ENCODE measurements at regions not wholly inside any gene's neighbourhood (a gene's known extent, or its start where the extent isn't known, plus 50 kb on each side); places are given as distances from the start of the nearest gene placed in this dataset.

DNA sequence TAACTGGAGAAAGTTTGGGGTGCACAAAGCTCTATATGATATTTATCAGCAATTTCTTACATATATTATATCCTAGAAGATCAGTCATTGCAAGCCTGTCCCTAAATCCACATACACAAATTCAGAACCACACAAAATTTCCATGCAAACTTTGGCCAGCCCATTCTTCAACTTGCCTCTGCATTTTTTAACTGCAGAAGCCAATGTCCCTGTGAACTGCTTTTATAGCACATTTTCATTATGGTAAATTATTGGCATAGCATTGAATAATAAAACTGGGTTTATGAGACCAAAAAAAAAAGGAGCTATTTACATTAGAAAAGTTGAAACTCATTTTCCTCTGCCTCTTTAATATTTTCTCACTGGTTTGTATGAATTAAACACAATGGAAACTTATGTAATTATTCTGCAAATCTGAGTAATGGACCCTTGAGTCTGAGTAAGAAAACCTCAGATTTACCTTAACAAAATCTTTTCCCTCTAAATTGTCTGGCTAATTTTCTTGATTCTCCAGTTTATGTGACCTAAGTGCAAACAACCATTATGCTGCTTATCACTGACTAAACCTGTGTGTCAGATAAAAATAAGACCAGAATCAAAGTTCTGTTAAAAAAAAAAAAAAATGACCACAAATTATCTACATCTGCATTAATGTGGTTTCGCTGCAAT is 398.9 kb downstream of the EFNA5 start:
- Histone ChIP-seq H3K4me1 (ENCODE audit: control insufficient read depth in 1 of 2, insufficient read depth in 1 of 2, low read depth in 1 of 2, low read length in 1 of 2) (no peaks in the 10 kb centered on the region), H3K27ac (no peak overlapping the region), H3K9me3 (no peaks in the 10 kb centered on the region), H3K4me3 (ENCODE audit: low read depth in 1 of 2, low read length in 1 of 2) (no peak overlapping the region), H3K27me3 (no peaks in the 10 kb centered on the region), H3K36me3 (no peaks in the 10 kb centered on the region)
- TF ChIP-seq, protein P1, sequence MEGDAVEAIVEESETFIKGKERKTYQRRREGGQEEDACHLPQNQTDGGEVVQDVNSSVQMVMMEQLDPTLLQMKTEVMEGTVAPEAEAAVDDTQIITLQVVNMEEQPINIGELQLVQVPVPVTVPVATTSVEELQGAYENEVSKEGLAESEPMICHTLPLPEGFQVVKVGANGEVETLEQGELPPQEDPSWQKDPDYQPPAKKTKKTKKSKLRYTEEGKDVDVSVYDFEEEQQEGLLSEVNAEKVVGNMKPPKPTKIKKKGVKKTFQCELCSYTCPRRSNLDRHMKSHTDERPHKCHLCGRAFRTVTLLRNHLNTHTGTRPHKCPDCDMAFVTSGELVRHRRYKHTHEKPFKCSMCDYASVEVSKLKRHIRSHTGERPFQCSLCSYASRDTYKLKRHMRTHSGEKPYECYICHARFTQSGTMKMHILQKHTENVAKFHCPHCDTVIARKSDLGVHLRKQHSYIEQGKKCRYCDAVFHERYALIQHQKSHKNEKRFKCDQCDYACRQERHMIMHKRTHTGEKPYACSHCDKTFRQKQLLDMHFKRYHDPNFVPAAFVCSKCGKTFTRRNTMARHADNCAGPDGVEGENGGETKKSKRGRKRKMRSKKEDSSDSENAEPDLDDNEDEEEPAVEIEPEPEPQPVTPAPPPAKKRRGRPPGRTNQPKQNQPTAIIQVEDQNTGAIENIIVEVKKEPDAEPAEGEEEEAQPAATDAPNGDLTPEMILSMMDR (IDR thresholded peaks at IDR 0.05): no peak

- Histone ChIP-seq H3K4me1 (ENCODE audit: control insufficient read depth in 1 of 2, insufficient read depth in 1 of 2, low read depth in 1 of 2, low read length in 1 of 2) (no peaks in the 10 kb centered on the region), H3K9me3 (no peaks in the 10 kb centered on the region), H3K27ac (no peak overlapping the region), H3K4me3 (ENCODE audit: low read depth in 1 of 2, low read length in 1 of 2) (no peak overlapping the region), H3K36me3 (no peaks in the 10 kb centered on the region), H3K27me3 (no peaks in the 10 kb centered on the region)
- TF ChIP-seq, protein P1 (IDR thresholded peaks at IDR 0.05): no peak
Measured at GRCh38 chr5:107270561-107270960, 400.2 kb downstream of the EFNA5 start.

DNA sequence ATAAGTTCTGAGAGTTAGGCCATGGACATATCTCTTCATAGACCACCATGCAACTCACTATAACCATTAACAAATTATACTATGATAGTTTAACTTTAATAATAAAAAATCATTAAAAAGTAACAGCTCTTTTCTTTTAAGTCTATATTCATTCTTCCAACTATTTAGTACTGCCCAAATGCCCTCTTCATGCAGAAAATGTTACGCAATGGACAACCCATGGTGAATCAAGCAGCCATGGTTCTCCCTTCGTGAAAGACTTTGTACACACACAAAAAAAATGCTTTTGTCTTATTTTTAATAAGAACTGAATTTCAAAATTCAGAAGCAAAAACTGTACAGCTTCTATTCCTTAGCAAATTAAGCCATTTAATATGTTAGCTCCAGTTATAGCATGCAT is 401.1 kb downstream of the EFNA5 start:
- no peaks in the 10 kb centered on the region for H3K4me1 ChIP-seq (ENCODE audit: control insufficient read depth in 1 of 2, insufficient read depth in 1 of 2, low read depth in 1 of 2, low read length in 1 of 2)
- TF ChIP-seq, protein P1 (IDR thresholded peaks at IDR 0.05): no peak
- H3K9me3 ChIP-seq: no peaks in the 10 kb centered on the region
- H3K27ac ChIP-seq: no peak overlapping the region
- no peaks in the 10 kb centered on the region for H3K27me3 ChIP-seq
- no peak overlapping the region for H3K4me3 ChIP-seq (ENCODE audit: low read depth in 1 of 2, low read length in 1 of 2)
- no peaks in the 10 kb centered on the region for H3K36me3 ChIP-seq

- TF ChIP-seq, protein P1 (IDR thresholded peaks at IDR 0.05): no peak
- Histone ChIP-seq H3K27ac (no peak overlapping the region), H3K4me3 (ENCODE audit: low read depth in 1 of 2, low read length in 1 of 2) (no peak overlapping the region), H3K27me3 (no peaks in the 10 kb centered on the region), H3K36me3 (no peaks in the 10 kb centered on the region), H3K4me1 (ENCODE audit: control insufficient read depth in 1 of 2, insufficient read depth in 1 of 2, low read depth in 1 of 2, low read length in 1 of 2) (no peaks in the 10 kb centered on the region), H3K9me3 (no peaks in the 10 kb centered on the region)
Measured at GRCh38 chr5:107269256-107269655, 401.5 kb downstream of the EFNA5 start.

GRCh38 chr5:107268241-107268640 is 402.5 kb downstream of the EFNA5 start:
- Histone ChIP-seq H3K27ac (no peak overlapping the region), H3K4me1 (ENCODE audit: control insufficient read depth in 1 of 2, insufficient read depth in 1 of 2, low read depth in 1 of 2, low read length in 1 of 2) (no peaks in the 10 kb centered on the region), H3K9me3 (no peaks in the 10 kb centered on the region), H3K4me3 (ENCODE audit: low read depth in 1 of 2, low read length in 1 of 2) (no peak overlapping the region), H3K36me3 (no peaks in the 10 kb centered on the region), H3K27me3 (no peaks in the 10 kb centered on the region)
- TF ChIP-seq, protein P1 (IDR thresholded peaks at IDR 0.05): no peak

All from neutrophil (primary cell).